ENCODE measurements at regions not wholly inside any gene's neighbourhood (a gene's known extent, or its start where the extent isn't known, plus 50 kb on each side); places are given as distances from the start of the nearest gene placed in this dataset.

- TF ChIP-seq CTCF (IDR thresholded peaks at IDR 0.05) (no peak), NR1H2 (CRISPR knock-in tag; IDR thresholded peaks at IDR 0.05) (no peak), TP53 (CRISPR knock-in tag; IDR thresholded peaks at IDR 0.05) (no peak), USF2 (CRISPR knock-in tag; IDR thresholded peaks at IDR 0.05) (no peak), SMAD4 (CRISPR knock-in tag; IDR thresholded peaks at IDR 0.05) (no peak), PRDM15 (CRISPR knock-in tag; IDR thresholded peaks at IDR 0.05) (no peak), CREB1 (CRISPR knock-in tag; IDR thresholded peaks at IDR 0.05) (no peak), ATF2 (CRISPR knock-in tag; IDR thresholded peaks at IDR 0.05; ENCODE audit: borderline replicate concordance, low read depth) (no peak), E2F1 (CRISPR knock-in tag; IDR thresholded peaks at IDR 0.05) (no peak)
Measured at GRCh38 chr4:184949020-184949419, 69.3 kb upstream of the HELT start.
